Stimulated activated CD8-positive, alpha-beta memory T cell treated with anti-CD3 and anti-CD28 coated beads, Interleukin-7, amount 100 ng/mL, for 4 hours (primary cell): ENCODE measurements at regions not wholly inside any gene's neighbourhood (a gene's known extent, or its start where the extent isn't known, plus 50 kb on each side); places are given as distances from the start of the nearest gene placed in this dataset.
"Not testable (repeated sequence)": the region's sequence is repeated elsewhere in the genome, so short reads cannot be mapped to it uniquely, and the experiment has no call there.

ENCODE experiments used
- DNase-seq, 2 donors: peaks; one replicate each; pipeline ENCODE4 v3.0.0-alpha.2; 2020; ENCODE audit warnings: low read depth in 2 of 2

GRCh38 chr10:124244256-124244877, 151.0 kb upstream of the CHST15 start:
- no peak for DNase-seq

- DNase-seq: no peak
These were observed 150.3 kb upstream of the CHST15 start for GRCh38 chr10:124243702-124244121.

GRCh38 chr10:124242791-124243190, 149.4 kb upstream of the CHST15 start:
- DNase-seq: no peak

GRCh38 chr10:124242365-124242764, 149.0 kb upstream of the CHST15 start:
- no peak for DNase-seq

GRCh38 chr10:124241510-124241909, 148.1 kb upstream of the CHST15 start:
- not testable (repeated sequence) for DNase-seq

GRCh38 chr10:124240839-124241291, 147.5 kb upstream of the CHST15 start:
- no peak for DNase-seq

- no peak for DNase-seq
These were observed 146.3 kb upstream of the CHST15 start for GRCh38 chr10:124239696-124240095.

- no peak for DNase-seq
These were observed 145.7 kb upstream of the CHST15 start for GRCh38 chr10:124239134-124239533.

GRCh38 chr10:124238367-124238766, 145.0 kb upstream of the CHST15 start:
- no peak for DNase-seq

- DNase-seq: no peak
These were observed 144.0 kb upstream of the CHST15 start for GRCh38 chr10:124237282-124237961.

- no peak for DNase-seq
These were observed 143.4 kb upstream of the CHST15 start for GRCh38 chr10:124236816-124237215.

- DNase-seq: no peak
These were observed 142.7 kb upstream of the CHST15 start for GRCh38 chr10:124236136-124236535.

- DNase-seq: no peak
These were observed 141.8 kb upstream of the CHST15 start for GRCh38 chr10:124235232-124235631.

- DNase-seq: no peak
These were observed 140.2 kb upstream of the CHST15 start for GRCh38 chr10:124233546-124234138.

- DNase-seq: no peak
These were observed 139.5 kb upstream of the CHST15 start for GRCh38 chr10:124232686-124233545.

GRCh38 chr10:124231168-124232155, 138.1 kb upstream of the CHST15 start:
- peak in 1 of 2 donors; percentile 9 for DNase-seq

- no peak for DNase-seq
These were observed 137.3 kb upstream of the CHST15 start for GRCh38 chr10:124230635-124231167.

- no peak for DNase-seq
These were observed 136.7 kb upstream of the CHST15 start for GRCh38 chr10:124229989-124230634.

GRCh38 chr10:124229201-124229988, 136.0 kb upstream of the CHST15 start:
- no peak for DNase-seq
